GM18861 (cell line): ENCODE measurements at regions not wholly inside any gene's neighbourhood (a gene's known extent, or its start where the extent isn't known, plus 50 kb on each side); places are given as distances from the start of the nearest gene placed in this dataset.

Experiments used
- ATAC-seq: cut with Tn5 transposase; IDR thresholded peaks from one replicate; pipeline ENCODE4 v1.9.1; 2021; ENCODE audit not compliant: unreplicated experiment

- ATAC-seq: no peak
These were observed 1169.2 kb downstream of the GRIK2 start for GRCh38 chr6:102562713-102563112.

DNA sequence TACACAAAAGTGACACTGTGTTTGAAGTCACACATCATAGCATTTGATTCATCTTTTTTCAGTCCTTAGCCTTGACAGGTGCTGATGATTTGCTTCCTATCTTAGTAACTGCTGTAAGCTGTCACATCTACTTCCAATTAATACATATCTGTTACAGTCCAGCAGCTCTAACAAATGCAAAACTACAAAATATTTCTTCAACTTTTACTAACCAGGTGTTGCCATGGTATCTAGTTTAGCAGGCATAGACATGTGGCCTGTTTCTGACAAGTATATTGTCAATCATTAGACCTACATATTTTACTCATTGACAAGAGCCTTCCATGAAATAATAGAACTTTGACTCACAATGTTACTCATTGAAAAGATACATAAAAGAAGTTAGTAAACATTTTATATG, 1159.7 kb downstream of the GRIK2 start:
- ATAC-seq: no peak

DNA sequence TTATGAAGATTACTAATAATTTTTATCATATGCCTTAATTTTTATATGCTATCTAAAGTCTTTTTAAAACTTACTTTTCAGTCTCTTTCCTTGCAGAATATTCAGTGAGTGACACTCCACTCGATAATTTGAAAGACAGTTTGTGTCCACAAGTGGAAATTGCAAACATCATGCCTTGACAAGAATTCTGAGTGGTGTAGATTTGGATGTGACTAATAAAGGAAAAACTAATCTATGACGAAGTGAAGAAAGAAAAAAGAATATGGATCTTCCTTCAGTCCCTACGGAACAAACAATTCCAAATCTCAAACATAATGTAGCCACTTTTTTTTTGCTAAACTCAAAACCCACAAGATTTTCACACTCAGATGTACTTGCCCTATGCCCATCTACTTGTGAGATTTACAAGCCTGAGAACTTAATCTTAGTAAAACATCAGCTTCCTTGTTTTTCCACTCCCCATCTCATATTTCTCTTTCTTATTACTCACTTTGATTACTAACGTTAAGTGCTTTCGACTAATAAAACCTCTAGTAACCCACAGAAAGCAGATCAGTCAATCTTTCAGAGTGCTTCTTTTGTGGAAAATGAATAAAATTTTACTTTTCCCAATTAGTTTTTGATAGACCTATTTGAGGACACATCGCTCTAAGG, 1155.8 kb downstream of the GRIK2 start:
- no peak for ATAC-seq

DNA sequence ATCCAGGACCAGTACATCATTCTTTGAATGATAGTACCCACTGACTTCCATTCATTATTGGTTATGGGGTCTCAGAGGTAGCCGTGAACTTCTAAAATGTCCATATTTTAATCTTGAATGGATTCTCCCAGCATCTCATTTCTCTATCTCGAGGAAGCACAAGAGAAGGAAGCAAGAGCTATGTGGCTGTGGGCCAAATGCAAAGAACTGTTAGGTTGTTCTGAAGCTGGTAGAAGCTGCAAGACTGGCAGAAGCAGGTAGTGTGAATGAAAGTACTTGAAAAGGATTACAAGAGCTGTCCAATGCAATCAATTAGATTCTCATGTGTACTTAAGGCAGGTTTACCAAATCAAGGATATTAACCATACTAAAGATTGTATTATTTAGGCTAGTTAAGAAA, 1131.8 kb downstream of the GRIK2 start:
- ATAC-seq: no peak

GRCh38 chr6:102520966-102521365, 1127.5 kb downstream of the GRIK2 start:
- no peak for ATAC-seq

GRCh38 chr6:102517506-102517905, 1124.0 kb downstream of the GRIK2 start:
- ATAC-seq: no peak

GRCh38 chr6:102501615-102502014, 1108.1 kb downstream of the GRIK2 start:
- ATAC-seq: peak; percentile 63

DNA sequence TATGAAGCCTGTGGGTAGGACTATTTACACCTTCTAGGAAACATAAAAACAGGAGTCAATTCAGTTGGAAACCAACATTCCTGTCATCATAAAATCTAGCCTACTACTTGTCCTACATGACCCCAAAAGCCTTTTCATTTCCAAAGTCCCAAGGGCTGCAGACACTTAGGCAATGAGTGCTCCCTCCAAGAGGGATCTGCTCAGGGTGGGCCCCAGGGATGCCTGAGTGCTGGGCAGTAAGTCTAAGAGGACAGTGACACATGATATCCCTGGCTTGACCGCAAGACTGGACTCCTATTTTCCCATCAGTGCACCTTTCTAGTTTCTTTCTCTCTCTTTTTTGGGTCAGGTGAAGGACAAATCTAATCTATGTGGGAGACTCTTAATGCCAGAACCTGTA, 1101.3 kb downstream of the GRIK2 start:
- ATAC-seq: no peak

GRCh38 chr6:102493485-102493884, 1100.0 kb downstream of the GRIK2 start:
- no peak for ATAC-seq

GRCh38 chr6:102488729-102489128, 1095.2 kb downstream of the GRIK2 start:
- no peak for ATAC-seq

DNA sequence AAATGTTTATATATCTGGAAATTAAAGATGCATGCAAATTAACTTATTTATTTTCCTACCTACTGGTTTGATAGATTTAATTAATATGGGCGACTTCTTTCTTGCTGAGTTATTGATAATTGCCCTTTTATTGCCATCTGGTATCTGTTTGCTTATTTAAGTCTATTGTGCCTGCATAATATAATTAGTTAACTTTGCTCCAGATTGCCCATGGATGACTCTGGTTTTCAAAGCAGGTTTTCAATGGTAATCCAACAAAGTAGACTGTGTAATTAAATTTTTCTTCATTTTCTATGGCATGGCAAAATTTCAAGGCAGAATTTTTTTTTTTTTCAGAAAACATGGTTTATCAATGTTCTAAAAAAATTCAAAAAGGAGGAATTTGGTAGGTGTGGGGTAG, 1092.0 kb downstream of the GRIK2 start:
- no peak for ATAC-seq

- ATAC-seq: peak; percentile 43
These were observed 1080.7 kb downstream of the GRIK2 start for GRCh38 chr6:102474041-102474807.

DNA sequence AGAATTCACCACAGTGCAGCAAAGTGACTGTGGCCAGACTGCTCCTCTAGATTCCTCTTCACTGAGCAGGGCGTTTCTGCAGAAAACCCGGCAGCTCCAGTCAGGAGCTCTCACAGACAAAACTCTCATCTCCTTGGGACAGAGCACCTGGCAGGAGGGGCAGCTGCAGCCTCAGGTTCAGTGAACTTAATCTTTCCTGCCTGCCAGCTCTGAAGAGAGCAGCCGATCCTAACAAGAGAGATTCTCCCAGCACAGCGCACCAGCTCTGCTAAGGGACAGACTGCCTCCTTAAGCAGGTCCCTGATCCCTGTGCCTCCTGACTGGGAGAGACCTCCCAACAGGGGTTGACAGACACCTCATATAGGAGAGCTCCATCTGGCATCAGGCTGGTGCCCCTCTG, 1065.5 kb downstream of the GRIK2 start:
- ATAC-seq: no peak

GRCh38 chr6:102438171-102438570, 1044.7 kb downstream of the GRIK2 start:
- ATAC-seq: no peak

- no peak for ATAC-seq
These were observed 1024.0 kb downstream of the GRIK2 start for GRCh38 chr6:102417368-102417998.

- ATAC-seq: no peak
These were observed 1022.4 kb downstream of the GRIK2 start for GRCh38 chr6:102415891-102416290.

DNA sequence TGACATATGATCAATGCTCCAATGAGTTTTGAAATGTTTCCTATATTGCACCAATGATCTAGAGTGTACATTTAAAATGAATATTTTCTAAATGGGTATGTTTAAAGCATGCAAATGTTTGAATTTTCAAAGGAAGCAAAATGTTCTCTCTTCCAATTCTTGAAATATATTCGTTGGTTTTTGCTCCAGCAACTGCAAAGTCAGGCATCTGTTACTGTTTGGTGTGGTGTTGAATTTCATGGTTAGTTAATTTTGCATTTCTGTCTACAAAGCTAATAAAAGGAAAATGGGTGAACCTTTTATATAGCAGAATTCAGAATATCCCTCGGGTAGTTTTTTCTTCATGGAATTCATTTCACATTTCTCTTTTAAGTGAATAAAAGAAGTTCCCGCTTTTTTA, 1018.3 kb downstream of the GRIK2 start:
- ATAC-seq: no peak

DNA sequence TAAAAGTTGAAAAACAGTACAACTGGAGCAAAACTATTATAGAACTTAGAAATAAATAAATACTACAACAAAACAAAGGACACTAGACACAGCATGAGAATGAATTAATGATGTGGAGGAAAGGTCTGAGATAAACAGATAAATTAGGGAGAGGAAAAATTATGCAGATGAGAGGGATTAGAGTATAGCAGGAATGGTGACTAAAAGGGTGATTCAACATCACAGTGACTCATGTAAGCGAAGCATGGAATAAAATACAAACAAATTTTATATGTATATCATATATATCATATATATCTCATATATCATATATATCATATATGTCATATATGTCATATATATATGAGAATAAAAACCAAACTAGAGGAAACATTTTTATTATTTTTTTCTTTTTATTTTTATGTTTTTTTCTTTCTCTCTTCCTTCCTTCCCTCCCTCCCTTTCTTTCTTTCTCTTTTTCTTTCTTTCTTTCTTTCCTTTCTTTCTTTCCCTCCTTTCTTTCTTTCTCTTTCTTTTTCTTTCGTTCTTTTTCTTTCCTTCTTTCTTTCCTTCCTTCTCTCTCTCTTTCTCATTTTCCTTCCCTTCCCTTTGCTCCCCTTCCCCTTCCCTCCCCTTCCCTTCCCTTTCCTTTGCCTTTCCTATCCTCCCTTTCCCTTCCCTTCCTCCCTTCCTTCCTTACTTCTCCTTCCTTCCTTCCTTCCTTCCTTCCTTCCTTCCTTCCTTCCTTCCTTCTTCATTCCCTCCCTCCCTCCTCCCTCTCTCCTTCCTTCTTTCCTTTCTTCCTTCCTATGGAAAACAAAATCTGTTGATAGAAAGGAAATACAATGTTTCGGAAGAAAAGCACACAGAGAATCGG, 1014.6 kb downstream of the GRIK2 start:
- ATAC-seq: no peak

GRCh38 chr6:102405860-102406259, 1012.4 kb downstream of the GRIK2 start:
- ATAC-seq: no peak

DNA sequence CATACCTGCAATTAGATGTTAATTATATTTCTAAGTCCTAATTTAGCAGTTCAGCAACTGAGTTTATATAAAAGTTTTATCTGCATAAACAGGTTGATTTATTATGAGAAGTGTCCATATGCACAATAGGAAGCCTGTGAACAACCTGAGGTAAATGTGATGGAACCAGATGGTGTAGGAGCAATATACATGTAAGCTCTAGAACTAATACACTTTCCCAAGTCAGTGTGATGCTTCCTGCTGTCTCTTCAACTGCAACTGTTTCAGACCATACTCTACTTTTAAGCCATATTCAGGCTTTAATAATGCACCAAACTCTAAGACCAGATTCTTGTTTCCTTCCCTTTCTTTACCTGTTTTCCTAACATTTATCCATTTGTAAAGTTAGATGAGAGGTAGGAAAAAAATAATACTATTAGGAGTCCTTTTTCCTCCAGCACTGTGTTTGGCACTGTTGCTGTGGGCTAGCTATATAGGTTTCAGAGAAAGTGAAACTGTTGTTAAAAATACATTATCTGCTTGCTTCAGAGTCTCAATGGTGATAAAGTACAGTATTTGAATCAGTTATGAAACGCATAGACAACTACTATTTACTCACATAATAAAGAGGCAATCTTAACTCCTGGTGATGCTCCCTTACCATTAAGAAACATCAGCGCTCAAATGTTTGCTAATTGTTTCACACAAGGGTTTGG, 1009.3 kb downstream of the GRIK2 start:
- ATAC-seq: no peak
